COR-L47 (cell line): ENCODE measurements at regions not wholly inside any gene's neighbourhood (a gene's known extent, or its start where the extent isn't known, plus 50 kb on each side); places are given as distances from the start of the nearest gene placed in this dataset.
A peak's percentile ranks its signal among the peaks of the same experiment; 100 is the strongest.

Source experiments
- DNase-seq: peaks from one replicate; lab custom pipeline; 2025; lab: John Stamatoyannopoulos, UW

DNA sequence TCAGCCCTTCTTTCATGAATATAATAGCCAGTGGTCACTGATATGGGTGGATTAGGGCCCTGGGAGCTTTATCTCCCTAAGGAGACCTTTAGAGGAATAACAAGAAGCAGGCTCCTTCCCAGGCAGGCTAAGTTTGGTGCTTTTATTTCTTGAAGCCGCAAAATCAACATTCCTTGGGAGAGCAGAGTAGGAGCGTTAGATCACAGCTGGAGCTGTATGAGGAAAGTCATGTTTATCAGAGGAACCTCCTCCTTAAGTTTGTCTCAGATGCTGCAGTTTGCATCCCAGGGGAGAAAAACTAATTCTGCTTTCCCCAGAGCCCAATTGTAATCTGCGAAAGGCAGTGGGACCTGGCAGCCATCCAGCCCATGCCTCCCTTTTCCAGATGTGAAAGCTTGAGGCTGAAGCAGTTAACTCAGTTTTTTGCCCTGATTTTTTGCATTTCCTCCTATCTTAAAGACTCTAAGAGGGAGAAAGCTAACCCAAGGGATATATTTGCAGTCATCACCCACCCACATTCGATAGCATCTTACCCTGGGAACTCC is 186.0 kb upstream of the FRMPD4 start:
- DNase-seq, result no peak

DNA sequence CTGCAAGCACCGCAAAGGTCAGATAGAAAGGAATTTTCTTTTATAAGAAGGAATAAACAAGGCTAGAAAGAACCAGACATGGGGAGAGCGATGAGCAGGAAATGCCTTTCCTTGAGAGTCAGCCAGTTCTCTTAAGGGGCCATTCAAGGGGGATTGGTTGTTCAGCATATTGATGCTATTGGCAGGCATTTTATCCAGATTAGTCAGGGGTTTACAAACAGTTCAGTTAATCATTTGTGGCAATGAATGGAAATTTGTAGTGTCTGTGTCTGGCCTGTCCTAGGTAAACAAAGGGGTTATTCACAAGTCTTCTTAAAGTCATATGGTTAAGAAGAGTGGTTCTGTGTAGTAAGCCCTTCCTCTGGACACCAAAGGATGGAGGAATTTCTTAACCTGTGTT is 184.7 kb upstream of the FRMPD4 start:
- DNase-seq, result no peak

DNA sequence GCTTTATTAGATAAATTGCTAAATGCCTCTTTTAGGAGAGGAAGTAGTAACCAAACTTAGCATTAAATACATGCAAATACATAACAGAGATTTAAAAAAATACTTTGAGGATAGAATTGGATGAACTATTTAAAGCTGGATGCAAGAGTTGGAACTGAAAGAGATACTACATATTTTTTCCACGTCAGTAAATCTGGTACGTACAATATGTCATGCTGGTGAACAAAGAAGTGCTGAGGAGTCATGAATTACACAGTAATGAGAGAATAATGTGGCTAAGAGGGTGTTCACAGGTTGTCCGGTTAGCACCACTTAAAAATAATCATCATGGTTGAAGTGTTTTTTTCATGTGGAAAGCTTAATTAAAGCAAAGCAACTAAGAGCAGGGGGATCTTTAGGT is 184.1 kb upstream of the FRMPD4 start:
- no peak for DNase-seq

DNA sequence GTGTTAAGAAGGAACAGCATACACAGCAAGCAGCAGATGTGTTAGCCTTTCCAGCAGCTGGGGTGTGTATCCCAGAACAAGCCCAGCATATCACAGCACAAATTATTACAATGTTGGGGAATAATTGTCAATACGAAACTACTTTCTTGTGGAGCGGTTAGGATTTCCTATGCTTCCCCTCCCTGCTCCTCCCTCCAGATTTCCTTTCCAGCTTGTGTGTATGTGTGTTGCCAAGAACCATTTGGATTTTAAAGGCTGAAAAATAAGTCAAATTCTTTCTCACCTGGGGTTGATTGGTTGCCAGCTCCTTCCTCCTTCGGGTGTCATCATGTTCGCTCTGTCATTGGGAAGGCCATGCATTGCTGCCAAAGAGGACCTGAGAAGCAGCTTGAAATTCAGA is 178.2 kb upstream of the FRMPD4 start:
- no peak for DNase-seq

DNA sequence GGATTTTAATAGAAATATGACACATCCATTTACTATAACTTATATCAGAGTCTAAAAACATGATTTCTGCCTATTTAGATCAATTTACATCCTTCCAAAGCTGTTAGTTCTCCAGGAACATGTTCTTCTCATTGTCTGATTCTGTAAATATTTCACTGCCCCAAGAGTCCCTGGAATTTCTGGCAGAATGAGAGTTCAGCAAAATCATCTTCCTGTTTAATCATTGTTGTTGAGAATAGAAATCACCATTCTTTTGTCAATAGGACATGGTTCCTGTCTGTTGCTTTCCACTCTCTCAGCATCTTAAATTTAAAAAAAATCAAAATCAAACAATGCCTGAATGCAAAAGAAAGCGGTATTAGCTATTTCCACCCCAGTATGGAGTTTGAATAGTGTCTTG is 172.8 kb upstream of the FRMPD4 start:
- no peak for DNase-seq

DNA sequence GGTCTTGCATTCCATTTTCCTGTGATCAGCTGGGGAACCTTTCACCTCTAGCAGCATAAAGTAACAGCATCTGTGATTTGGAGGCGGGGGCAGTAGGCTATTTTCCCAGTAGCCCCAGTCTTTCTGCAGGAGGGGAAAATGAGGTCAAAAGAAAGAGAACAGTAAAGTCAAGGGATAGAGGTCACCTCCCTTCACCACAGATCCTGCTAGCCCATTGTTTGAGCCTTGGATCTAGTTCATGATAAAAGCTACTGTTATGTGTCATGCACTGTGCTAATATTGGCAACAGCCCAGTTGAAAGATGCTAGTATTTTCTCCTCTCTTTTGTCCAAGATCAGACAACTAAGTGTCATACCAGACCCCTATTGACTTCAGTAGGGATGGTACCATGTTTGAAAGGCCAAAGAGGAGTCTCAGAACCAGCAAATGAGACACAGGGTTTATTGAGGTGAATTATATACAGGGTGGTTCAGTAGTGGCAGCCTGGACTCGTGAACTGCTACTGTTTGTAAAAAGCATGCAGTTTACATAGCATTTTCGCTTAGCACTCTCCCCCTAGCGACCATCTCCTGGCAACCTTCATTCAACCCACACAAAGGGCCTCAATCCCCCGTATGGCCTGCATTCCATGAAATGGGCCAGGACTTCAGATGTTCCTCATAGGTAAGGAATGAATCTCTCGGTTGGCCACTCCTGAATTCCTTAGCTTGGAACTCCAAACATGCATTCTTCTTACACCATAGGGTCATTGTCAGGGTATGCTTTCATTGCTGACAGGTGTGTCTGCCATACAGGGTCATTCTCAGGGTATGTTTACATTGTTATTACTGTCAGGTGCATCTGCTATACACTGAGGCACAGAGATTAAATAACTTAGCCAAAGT is 170.0 kb upstream of the FRMPD4 start:
- no peak for DNase-seq

DNA sequence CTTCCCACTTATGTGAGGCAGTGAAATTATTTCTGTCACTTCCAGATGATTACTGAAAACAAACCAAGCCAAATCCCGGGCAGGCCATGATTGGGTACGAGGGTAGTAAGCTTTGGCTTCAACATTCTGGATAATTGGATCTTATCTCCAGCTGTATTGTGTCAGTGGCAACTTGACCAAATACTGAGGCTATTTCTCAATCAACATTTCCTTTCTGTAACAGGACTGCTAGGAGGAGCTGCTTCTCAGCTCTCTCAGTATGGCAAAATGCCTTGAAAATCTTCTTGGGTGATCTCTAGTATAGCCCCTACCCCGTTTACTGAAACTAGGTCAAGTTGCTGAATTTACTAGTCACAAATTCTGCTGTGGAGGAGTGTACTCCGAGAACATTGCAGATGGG is 169.3 kb upstream of the FRMPD4 start:
- DNase-seq, result no peak

DNA sequence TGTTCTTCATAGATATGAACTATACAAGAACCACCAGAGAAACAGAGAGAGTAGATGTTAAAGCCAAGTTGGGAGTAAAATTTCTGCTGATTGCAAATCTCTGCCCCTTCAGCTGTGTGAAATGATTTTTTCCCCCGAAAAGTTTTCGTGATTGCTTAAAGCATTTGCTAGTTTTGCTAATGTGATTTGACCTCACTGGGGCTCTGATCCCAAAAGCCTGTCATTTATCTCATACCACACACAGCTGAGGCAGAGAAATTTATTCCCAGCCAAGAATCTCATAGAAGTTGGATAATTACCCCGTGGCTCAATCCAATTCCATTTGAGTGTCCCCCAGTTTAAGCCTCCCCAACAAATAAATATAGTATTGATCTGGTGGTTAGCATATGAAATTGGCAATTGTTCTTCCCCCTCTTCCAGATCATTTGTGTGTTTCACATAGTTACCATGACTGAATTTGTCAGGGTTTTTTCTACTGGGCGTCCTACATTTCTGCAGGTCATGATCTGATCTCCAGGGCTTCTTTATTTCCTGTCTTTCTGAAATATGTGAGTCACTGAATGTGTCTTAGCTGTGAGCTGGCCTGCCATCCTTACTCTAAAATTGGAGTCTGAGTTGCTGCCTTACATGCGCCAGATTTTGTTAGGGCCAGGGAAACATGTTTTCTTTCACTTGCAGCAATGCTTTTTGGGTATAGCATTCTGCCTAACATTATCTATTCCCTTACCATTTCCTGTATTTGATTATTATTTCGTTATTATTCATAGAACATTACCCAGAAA is 167.5 kb upstream of the FRMPD4 start:
- no peak for DNase-seq

DNA sequence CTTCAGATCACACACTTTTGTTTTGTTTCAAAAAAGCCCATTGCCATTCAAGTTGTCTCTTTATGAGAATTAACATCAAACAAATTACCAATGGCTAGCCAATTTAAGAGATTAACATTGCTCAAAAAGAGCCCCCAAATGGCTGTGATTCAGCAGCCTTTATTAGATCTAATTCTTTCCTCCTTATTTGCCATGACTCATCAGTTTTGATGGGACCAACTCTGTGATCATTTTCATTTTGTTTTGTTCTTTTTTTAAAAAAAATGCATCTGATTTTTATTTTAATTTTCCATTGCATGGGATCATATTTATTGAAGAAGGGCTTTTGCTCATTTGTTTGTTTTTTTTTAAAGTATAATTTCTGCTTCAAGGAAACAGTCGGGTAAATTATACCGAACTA is 161.6 kb upstream of the FRMPD4 start:
- DNase-seq, result no peak

DNA sequence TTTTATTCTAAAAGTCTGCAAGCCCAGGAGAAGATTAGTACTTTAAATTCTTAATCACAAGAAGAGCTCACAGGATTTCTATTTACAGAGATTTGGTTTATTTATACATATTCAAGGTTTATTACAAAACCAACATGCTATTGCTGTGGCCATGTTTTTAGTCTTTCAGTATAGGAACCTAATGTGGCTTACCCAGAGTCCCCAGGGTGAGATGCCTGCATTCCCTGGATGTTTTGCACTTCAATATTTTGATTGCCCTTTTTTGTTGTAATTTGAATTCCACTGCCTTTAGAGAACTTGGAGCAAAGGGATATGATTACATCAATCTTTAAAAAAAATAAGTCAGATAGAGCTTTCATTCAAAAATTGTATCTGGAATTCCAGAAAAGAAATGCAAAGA is 146.0 kb upstream of the FRMPD4 start:
- DNase-seq, result no peak

DNA sequence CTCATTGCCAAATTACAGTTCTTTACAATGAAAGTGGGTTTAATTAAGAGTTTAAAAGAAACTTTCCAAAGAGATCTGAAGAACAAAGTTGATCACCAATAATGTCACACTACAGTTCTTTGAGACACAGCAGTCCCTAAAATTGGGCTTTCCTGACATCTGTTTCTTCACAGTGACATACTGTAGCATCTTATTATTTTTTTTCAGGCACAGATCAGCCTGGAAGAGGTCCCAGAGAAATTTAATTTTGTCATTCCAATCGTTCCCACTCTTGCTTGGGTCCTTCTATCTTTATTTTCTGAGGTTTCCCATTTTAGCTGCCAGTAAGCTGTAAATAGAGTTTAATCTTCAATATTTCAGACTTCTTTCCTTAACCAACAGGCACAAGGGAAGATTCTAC is 143.1 kb upstream of the FRMPD4 start:
- DNase-seq, result no peak

DNA sequence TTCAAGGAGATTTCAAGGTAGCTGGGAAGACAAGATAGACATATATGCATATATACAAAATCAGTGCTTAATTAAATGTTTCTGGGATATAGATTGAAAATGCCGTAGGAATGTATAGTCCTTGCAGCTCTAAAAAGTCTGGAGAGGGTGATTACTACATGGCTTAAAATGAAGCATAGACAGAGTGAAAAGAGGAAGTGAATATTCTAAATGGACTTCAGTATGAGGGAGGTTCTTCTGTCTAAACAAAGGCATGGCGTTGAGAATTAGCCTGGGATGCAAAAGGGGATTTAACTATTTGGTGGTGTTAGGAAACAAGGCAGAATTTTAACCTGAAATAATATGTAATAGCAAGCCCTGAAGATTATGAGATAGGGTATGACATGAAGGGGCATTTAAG is 141.5 kb upstream of the FRMPD4 start:
- DNase-seq, result no peak

DNA sequence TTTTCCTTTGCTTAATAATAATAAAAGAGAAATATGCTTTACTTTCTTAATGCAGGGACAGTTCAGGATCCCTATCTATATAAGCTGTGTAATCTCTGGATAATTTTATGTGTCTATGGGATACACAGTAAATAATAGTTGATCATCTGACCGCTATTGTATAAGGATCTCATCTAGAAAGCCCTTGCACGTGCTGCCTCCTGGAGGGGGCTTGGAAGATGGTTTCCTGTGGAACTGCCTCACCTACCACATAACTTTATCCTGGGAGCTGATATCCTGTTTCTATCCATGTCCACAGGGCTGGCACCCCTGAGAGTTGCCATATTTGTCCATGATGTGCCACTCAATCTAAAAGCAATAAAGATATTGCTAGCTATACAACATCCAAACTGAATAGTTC is 139.3 kb upstream of the FRMPD4 start:
- no peak for DNase-seq

DNA sequence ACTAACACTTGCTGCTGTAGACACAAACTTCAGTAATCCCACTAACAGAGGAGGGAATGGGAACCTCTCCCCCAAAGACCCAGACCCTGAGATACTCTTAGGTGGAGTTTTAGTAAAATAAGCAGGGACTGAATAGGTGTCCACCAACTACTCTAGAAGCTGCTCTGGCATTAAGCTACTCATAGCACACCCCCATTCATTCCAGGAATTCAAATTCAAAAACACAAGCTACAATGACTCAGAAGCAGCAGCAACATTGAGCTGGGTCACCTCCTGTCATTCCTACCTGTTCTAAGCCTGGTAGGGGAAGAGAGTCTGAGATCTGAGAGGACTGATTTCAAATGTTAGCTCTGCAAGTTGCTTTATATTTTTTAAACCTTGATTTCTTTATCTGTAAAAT is 135.4 kb upstream of the FRMPD4 start:
- DNase-seq, result no peak

DNA sequence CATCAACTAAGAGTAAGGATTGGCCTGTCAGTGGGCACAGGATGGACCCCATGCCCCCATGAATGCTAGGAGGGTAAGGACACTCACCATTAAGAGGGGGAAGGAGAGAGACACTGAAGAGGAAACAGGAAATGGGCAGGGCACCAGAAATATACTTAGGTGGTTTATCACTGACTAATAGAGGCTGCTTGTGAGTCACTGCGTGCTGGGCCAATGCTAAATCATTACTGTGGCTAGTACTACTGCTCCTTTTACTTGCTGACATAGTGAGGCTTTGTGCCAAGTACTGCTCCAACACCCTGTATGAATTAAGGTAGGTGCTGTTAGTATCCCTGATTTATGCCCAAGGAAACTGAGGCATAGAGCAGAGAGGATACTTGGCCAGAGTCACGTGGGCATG is 130.4 kb upstream of the FRMPD4 start:
- DNase-seq, result no peak

DNA sequence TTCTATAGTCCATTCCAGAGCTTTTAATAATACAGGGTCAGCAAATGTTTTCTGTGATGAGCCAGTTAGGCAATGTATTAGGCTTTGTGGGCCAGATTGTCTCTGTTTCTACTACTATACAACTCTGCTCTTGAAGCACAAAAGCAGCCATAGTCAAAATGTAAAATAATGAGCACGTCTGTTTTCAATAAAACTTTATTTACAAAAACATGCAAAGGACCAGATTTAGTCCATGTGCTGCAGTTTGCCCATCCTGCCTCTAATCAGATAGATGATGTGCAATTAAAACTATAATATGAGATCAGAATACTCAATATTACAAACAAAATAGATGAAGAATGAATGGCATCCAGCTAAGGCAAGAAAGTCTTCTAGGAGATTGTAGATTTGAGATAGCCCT is 127.8 kb upstream of the FRMPD4 start:
- DNase-seq, result no peak

DNA sequence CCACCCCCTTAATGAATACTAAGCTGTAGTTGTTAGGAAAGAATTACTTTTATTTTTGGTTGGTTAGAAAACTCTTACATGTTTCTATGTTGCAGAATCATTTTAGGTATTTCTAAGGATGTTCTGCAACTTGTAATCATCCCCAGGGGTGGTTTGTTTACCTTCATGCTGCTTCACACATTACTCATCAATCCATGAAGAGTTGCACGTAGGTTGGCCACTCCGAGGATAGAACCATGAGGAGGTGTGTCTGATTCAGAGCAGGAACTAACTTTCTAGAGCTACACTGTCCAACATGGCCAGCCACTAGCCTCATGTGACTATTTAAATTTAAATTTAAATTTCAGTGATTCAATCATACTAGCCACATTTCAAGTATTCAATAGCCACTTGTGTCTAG is 127.2 kb upstream of the FRMPD4 start:
- no peak for DNase-seq

DNA sequence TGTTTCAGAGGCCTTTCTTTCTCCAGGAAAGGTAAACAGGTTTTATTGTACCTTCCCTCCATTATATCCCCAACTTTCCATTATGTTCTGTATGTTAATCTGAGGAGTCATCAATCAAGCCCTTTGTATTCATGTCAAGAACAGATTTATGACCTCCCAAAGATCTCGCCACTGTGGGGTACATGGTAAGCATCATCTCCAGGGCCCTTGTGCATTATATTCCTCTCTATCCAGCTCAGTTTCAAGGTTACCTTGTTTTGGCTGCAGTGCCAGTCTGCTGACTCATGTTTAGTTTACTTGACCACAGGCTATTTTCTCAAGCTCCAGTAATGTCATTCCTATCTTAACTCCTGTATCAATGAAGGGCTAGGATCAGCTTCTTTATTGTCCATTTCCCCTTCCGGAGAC is 125.1 kb upstream of the FRMPD4 start:
- peak; percentile 57 for DNase-seq

DNA sequence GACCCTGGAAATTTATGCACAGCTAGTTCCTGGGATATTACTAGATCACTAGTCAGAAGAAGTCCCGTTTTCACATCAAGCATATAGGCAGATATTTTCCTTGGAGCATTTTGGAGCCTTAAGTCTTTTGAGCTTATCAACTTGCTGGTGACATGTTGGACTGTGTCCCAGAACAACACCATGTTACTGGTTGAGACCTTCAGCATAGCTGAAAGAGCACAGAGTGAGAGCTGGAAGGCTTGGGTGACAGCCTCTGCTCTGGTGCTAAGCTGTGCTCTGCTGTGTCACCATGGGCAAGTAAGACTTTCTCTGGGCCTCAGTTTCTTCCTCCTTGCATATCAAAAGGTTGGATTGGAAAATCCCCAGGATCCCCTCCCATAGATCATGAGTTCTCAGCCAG is 116.6 kb upstream of the FRMPD4 start:
- DNase-seq, result no peak

DNA sequence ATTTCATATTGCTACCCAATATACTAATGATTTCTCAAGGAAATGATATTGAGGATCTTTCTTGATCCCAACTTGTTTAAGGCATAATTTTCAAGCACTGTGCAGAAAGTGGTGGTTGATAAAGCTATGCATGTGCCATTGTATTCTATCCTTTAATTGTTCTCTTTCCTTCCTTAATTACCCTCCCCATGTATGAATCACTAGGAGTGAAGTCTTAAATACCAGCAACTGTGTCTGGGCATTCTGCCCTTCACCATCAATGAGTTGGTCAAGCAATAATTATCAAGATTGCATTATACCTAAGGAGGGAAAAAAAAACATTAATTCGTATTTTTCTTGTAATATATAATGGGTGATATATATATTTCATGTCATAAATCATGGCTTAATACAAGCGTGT is 111.8 kb upstream of the FRMPD4 start:
- DNase-seq, result peak; percentile 2

DNA sequence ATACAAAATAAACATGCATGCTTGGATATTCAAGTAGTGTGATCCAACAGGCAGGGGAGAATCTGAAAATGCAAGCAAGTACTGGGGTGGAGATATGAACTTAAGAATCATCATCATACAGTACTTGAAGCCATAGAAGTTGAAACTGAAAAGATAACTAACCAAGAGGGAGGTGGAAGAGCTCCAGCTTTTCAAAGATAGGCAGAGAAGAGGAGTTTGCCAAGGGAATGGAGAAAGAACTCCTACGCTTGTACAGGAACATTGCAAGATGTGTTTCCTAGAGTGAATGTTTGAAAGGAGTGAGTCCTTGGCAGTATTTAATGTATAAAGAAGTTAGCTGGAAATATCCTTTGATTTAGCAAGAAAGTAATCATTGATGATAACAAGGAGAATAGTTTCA is 106.2 kb upstream of the FRMPD4 start:
- no peak for DNase-seq

DNA sequence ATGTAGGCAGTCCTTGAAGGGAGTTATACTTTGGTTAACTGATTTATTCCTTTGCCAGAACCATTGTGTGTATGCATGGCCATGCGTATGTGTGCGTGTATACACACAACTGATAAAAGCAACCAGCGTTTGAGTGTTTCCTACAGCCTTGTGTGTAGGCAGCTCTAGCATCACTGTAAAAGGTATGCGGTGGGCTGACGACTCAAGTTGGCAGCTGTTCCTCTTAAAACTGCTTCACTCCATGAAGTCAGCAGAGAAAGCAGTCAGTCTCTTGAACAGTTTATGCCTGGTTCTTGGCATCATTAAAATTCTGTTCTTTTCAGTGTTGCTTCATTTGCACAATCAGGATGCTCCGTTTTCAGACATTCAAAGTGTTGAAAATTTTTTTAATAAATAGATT is 103.5 kb upstream of the FRMPD4 start:
- DNase-seq, result no peak

DNA sequence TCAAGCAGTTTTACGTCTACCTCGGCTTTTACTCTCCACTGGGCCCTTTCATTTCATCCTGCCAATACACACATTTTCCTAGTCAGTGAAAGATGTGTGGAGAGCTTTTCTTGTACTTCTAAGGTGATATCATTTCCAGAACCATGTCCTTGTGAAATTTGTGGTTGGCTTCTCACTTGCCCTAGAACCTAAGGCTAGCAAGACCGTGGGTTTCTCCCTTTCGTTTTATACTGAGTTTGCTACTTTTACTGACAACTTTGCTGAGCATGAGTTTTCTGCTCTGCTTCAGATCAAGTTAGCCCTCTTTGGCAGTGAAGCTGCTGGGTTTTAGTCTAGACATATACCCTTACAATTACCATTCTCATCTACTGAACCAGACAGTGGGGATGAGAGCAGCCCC is 95.7 kb upstream of the FRMPD4 start:
- no peak for DNase-seq
